Pancreas (tissue), 10 donors: ENCODE measurements at regions not wholly inside any gene's neighbourhood (a gene's known extent, or its start where the extent isn't known, plus 50 kb on each side); places are given as distances from the start of the nearest gene placed in this dataset.

Experiments
- ATAC-seq, 4 donors: fragments of 200-7000 bp; cut with Tn5 transposase; one replicate each; pipeline versions ENCODE4 v1.8.0 to v1.9.1; 2020; ENCODE audit warnings: mild to moderate bottlenecking in 4 of 4, moderate library complexity in 4 of 4
- DNase-seq, 6 donors: peaks; one replicate each; pipeline ENCODE4 v3.0.0-alpha.2; 2020
- FAIRE-seq: peaks from 2 replicates; lab custom pipeline; 2012; peaks lifted over from hg19 to GRCh38; lab: Jason Lieb, UNC
- H3K27ac ChIP-seq, 4 donors: fragments of 200-600 bp; sonication (generic); 1 replicate in 3 of 4; 2 replicates in 1 of 4; pipeline versions ENCODE4 v1.5.0 to v1.8.0; 2020
- H3K27me3 ChIP-seq, 4 donors: fragments of 200-600 bp; one replicate each; pipeline ENCODE4 v1.8.0; 2021
- H3K36me3 ChIP-seq, 3 donors: fragments of 200-600 bp; sonication (generic) in 1 of 3; one replicate each; pipeline versions ENCODE4 v1.5.0 to v1.8.0; 2020 to 2021
- H3K4me1 ChIP-seq, 3 donors: fragments of 200-600 bp; one replicate each; pipeline ENCODE4 v1.8.0; 2021
- H3K4me3 ChIP-seq, 4 donors: fragments of 200-600 bp; sonication (generic) in 2 of 4; one replicate each; pipeline versions ENCODE4 v1.5.0 to v1.8.0; 2020 to 2021
- H3K9me3 ChIP-seq, 4 donors: fragments of 200-600 bp; one replicate each; pipeline ENCODE4 v1.8.0; 2021
- WGBS, 2 donors: extraction: QIAGEN DNeasy Blood & Tissue Kit; methylation state at CpG; one replicate each; pipeline ENCODE4 v1.1.7; 2013; 5-methylcytosine and 5-hydroxymethylcytosine counted together
- intact Hi-C, 3 donors: fragments of 100-400 bp; cut with DNase I; formaldehyde crosslinking; loops; one replicate each; pipeline versions ENCODE4 v1.11.1 to v1.14.2; 2022
- TF ChIP-seq, protein P1 (sequence below), 4 donors: fragments of 200-600 bp; sonication (generic) in 3 of 4; IDR thresholded peaks; one replicate each; pipeline versions ENCODE4 v1.5.0 to v1.8.0; 2021; ENCODE audit warnings: antibody characterized with exemption in 4 of 4
- donor health status: healthy with polysubstance abuse.
- donor health status: DM: no; HTN: no; CAD: no; lungs with moderate emphysema.
- donor health status: DM: no; HTN: no; CAD: no.
- donor health status: control.
- donor health status: control.
- donor health status: Bipolar disorder and iron deficiency.
- donor health status: DM: yes; HTN: yes; CAD: no.
- donor health status: DM: no; HTN: no; CAD: no.
- donor health status: DM: no; HTN: no; CAD: no.
- donor health status: DM: yes; HTN: yes; CAD: no.

DNA sequence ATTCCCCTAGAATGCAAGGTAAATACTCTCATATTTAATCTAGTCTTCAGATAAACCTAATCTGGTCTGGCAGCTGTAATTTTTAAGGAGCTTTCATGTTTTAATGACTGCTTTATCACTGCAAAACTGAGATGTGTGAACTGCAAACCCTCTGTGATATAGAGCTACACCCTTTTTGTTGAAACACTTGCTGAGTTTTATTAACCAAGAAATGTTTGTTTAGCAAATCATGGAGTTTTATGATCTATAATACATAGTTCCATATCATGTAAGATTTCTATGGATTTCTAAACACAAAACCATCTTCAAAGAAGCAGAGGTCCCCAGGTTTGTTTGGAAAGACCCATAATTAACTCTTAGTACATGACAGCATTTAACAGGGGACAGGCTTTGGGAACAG, 126.4 kb downstream of the BTC start:
- no peaks in the 10 kb centered on the region for H3K9me3 ChIP-seq
- intact Hi-C loops, result no loop called here
- TF ChIP-seq, protein P1, sequence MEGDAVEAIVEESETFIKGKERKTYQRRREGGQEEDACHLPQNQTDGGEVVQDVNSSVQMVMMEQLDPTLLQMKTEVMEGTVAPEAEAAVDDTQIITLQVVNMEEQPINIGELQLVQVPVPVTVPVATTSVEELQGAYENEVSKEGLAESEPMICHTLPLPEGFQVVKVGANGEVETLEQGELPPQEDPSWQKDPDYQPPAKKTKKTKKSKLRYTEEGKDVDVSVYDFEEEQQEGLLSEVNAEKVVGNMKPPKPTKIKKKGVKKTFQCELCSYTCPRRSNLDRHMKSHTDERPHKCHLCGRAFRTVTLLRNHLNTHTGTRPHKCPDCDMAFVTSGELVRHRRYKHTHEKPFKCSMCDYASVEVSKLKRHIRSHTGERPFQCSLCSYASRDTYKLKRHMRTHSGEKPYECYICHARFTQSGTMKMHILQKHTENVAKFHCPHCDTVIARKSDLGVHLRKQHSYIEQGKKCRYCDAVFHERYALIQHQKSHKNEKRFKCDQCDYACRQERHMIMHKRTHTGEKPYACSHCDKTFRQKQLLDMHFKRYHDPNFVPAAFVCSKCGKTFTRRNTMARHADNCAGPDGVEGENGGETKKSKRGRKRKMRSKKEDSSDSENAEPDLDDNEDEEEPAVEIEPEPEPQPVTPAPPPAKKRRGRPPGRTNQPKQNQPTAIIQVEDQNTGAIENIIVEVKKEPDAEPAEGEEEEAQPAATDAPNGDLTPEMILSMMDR (IDR thresholded peaks at IDR 0.05), result no peak
- no peak overlapping the region for H3K4me3 ChIP-seq
- ATAC-seq (no peak), FAIRE-seq (peak; percentile 80), DNase-seq (no peak)
- peaks cover 0 to 4% (median 0%) of the 10 kb centered on the region in 3 donors for H3K4me1 ChIP-seq
- no peak overlapping the region for H3K27ac ChIP-seq
- H3K27me3 ChIP-seq, result no peaks in the 10 kb centered on the region
- H3K36me3 ChIP-seq, result no peaks in the 10 kb centered on the region

DNA sequence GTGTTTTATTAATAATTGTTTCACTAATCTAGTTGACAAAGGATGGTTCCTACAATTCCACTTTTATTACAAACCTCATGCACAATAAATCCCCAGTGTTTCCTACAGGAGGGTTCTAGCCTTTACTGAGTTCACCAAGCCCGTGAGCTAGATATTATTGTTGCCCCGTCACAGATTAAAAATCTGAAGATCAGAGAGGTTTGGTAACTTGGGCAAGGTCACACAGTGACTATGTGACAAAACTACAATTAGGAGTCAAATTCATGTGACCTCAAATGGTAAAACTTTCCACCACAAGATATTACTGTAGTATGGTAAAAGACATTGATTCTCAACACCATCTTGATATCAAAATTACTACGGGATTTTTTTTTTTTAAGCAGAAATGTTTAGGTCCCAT, 124.6 kb downstream of the BTC start:
- H3K9me3 ChIP-seq, result no peaks in the 10 kb centered on the region
- no peaks in the 10 kb centered on the region for H3K36me3 ChIP-seq
- no peak overlapping the region for H3K4me3 ChIP-seq
- no peak for ATAC-seq
- whole genome bisulfite sequencing, 2 donors, result 76 to 81% methylated on average over 3 of the region's 3 CpGs
- no peak overlapping the region for H3K27ac ChIP-seq
- no peaks in the 10 kb centered on the region for H3K27me3 ChIP-seq
- intact Hi-C loops, result loop anchor here in 1 of 3 donors (10.0 kb wide), 1 partner anchor 295 kb away; no protein-coding TSS in a partner anchor
- TF ChIP-seq, protein P1 (IDR thresholded peaks at IDR 0.05), result no peak
- no peak for FAIRE-seq
- peaks cover 0 to 4% (median 0%) of the 10 kb centered on the region in 3 donors for H3K4me1 ChIP-seq
- DNase-seq, result no peak

DNA sequence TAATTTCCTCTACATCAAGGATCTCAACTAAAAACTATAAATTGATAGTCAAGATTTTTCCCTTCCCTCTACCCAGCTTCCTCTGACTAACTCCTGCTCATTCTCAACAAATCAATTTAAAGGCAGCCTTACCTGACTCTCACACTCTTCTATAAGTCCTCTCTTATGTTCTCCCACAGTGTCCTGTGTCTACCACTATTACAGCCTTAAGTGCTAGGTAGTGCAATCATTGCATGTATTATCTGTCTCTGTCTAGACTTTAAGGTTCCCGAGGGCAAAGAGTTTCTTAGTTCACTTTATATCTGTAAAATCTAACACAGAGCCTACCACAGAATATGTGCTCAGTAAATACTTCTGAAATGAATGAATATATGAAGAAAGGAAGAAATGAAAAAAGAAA, 123.7 kb downstream of the BTC start:
- Histone ChIP-seq H3K4me1 (peaks cover 0 to 4% (median 0%) of the 10 kb centered on the region in 3 donors), H3K36me3 (no peaks in the 10 kb centered on the region), H3K27ac (no peak overlapping the region), H3K9me3 (no peaks in the 10 kb centered on the region), H3K4me3 (no peak overlapping the region), H3K27me3 (no peaks in the 10 kb centered on the region)
- intact Hi-C loops, result loop anchor here in 1 of 3 donors (10.0 kb wide), 1 partner anchor 296 kb away; no protein-coding TSS in a partner anchor
- no peak for FAIRE-seq
- DNase-seq, result no peak
- TF ChIP-seq, protein P1 (IDR thresholded peaks at IDR 0.05), result no peak
- WGBS, 2 donors, result 44 to 61% methylated on average over 1 of the region's 1 CpG
- no peak for ATAC-seq

DNA sequence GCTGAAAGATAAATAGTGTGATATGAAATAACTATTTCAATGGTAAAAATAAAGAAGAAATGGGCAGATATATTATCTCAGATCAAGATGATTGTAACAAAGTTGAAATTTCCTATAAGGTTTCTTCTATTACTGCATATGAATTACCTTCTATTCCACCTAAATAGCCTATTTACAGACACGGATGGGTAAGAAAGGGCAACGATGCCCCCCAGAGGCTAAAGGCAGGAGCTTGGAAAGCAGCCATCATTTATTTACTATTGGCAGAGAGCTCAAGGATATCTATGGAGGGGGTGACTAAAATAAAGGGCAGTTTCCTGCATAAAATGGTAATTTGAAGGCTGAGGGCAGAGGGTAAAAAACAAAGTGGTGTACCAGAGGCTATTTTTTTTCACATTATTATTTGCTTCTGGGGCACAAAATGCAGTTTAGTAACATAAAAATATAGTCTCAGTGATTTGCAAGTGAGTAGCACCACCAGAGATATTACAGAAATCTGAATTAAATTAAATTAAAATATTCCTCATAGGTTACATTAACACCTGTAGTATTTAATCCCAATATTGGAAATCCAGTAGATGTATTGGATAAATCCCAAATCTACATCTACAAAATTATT, 123.1 kb downstream of the BTC start:
- no peak overlapping the region for H3K4me3 ChIP-seq
- TF ChIP-seq, protein P1 (IDR thresholded peaks at IDR 0.05), result peak in 1 of 4 donors; percentile 29
- H3K27ac ChIP-seq, result no peak overlapping the region
- WGBS, 2 donors, result 1 to 2% methylated on average over 2 of the region's 2 CpGs
- no peaks in the 10 kb centered on the region for H3K36me3 ChIP-seq
- no peaks in the 10 kb centered on the region for H3K27me3 ChIP-seq
- intact Hi-C loops, result loop anchor here in 1 of 3 donors (10.0 kb wide), 1 partner anchor 296 kb away; no protein-coding TSS in a partner anchor
- DNase-seq, result peak in 3 of 6 donors; percentile 5 to 39 (median 22)
- no peaks in the 10 kb centered on the region for H3K9me3 ChIP-seq
- peaks cover 0 to 4% (median 0%) of the 10 kb centered on the region in 3 donors for H3K4me1 ChIP-seq
- FAIRE-seq, result peak; percentile 26
- peak in 3 of 4 donors; percentile 63 to 88 (median 81) for ATAC-seq

DNA sequence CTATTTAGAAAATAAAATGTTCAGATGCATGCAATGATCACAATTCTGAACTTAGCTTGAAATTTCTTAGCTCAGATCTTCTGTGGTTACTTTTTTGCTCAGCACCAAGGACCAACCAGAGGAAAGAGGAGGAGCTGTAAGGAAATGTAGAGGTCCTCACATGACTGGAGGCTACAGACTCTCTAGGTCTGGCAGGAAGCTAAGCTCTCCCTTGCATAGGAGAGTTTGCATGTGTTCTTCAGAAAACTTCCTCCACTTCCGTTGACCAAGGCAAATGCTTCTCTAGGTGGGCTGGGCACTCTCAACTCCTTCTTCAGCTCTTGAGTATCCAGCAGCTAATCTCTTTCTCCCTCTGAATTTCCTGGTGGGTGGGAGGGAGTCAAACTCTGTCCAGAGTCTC, 119.6 kb downstream of the BTC start:
- TF ChIP-seq, protein P1 (IDR thresholded peaks at IDR 0.05), result no peak
- ATAC-seq (no peak), DNase-seq (no peak), FAIRE-seq (no peak)
- Histone ChIP-seq H3K27me3 (no peaks in the 10 kb centered on the region), H3K27ac (no peak overlapping the region), H3K9me3 (no peaks in the 10 kb centered on the region), H3K4me3 (no peak overlapping the region), H3K36me3 (no peaks in the 10 kb centered on the region), H3K4me1 (peaks cover 0 to 4% (median 0%) of the 10 kb centered on the region in 3 donors)
- 31 to 36% methylated on average over 1 of the region's 1 CpG for WGBS, 2 donors
- intact Hi-C loops, result loop anchor here in 2 of 3 donors (5.0 to 10.0 kb wide), 2 partner anchors 300 to 302 kb away; no protein-coding TSS in a partner anchor
